ENCODE measurements at regions not wholly inside any gene's neighbourhood (a gene's known extent, or its start where the extent isn't known, plus 50 kb on each side); places are given as distances from the start of the nearest gene placed in this dataset.

DNA sequence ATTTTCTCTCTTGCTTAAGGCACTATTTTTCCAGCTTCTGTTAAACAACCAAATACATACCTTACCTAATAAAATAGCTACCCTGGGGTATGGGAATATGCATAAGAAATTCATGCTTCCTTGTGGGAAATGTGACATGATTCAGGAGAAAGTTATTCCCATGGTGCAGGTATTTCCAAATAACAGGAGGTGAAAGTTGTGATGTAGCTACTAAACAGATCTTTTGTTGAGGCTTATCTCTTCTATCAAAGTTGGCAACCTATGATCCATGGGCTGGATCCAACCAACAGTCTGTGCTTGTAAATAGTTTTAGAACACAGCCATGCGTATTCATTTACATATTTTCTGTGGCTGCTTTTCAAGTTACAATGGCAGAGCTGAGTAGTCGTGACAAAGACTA lies 177.8 kb upstream of the NBEA start:
- TF ChIP-seq, protein P1, sequence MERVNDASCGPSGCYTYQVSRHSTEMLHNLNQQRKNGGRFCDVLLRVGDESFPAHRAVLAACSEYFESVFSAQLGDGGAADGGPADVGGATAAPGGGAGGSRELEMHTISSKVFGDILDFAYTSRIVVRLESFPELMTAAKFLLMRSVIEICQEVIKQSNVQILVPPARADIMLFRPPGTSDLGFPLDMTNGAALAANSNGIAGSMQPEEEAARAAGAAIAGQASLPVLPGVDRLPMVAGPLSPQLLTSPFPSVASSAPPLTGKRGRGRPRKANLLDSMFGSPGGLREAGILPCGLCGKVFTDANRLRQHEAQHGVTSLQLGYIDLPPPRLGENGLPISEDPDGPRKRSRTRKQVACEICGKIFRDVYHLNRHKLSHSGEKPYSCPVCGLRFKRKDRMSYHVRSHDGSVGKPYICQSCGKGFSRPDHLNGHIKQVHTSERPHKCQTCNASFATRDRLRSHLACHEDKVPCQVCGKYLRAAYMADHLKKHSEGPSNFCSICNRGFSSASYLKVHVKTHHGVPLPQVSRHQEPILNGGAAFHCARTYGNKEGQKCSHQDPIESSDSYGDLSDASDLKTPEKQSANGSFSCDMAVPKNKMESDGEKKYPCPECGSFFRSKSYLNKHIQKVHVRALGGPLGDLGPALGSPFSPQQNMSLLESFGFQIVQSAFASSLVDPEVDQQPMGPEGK (CRISPR knock-in tag; IDR thresholded peaks at IDR 0.05; ENCODE audit: borderline replicate concordance): no peak
- TF ChIP-seq, protein P2, sequence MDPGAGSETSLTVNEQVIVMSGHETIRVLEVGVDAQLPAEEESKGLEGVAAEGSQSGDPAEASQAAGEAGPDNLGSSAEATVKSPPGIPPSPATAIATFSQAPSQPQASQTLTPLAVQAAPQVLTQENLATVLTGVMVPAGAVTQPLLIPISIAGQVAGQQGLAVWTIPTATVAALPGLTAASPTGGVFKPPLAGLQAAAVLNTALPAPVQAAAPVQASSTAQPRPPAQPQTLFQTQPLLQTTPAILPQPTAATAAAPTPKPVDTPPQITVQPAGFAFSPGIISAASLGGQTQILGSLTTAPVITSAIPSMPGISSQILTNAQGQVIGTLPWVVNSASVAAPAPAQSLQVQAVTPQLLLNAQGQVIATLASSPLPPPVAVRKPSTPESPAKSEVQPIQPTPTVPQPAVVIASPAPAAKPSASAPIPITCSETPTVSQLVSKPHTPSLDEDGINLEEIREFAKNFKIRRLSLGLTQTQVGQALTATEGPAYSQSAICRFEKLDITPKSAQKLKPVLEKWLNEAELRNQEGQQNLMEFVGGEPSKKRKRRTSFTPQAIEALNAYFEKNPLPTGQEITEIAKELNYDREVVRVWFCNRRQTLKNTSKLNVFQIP (CRISPR knock-in tag; IDR thresholded peaks at IDR 0.05; ENCODE audit: borderline replicate concordance, low read depth): no peak
- TF ChIP-seq, protein P3, sequence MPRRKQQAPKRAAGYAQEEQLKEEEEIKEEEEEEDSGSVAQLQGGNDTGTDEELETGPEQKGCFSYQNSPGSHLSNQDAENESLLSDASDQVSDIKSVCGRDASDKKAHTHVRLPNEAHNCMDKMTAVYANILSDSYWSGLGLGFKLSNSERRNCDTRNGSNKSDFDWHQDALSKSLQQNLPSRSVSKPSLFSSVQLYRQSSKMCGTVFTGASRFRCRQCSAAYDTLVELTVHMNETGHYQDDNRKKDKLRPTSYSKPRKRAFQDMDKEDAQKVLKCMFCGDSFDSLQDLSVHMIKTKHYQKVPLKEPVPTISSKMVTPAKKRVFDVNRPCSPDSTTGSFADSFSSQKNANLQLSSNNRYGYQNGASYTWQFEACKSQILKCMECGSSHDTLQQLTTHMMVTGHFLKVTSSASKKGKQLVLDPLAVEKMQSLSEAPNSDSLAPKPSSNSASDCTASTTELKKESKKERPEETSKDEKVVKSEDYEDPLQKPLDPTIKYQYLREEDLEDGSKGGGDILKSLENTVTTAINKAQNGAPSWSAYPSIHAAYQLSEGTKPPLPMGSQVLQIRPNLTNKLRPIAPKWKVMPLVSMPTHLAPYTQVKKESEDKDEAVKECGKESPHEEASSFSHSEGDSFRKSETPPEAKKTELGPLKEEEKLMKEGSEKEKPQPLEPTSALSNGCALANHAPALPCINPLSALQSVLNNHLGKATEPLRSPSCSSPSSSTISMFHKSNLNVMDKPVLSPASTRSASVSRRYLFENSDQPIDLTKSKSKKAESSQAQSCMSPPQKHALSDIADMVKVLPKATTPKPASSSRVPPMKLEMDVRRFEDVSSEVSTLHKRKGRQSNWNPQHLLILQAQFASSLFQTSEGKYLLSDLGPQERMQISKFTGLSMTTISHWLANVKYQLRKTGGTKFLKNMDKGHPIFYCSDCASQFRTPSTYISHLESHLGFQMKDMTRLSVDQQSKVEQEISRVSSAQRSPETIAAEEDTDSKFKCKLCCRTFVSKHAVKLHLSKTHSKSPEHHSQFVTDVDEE (CRISPR knock-in tag; IDR thresholded peaks at IDR 0.05): no peak
- TF ChIP-seq PPARA (CRISPR knock-in tag; IDR thresholded peaks at IDR 0.05; ENCODE audit: borderline replicate concordance) (no peak), GLIS3 (CRISPR knock-in tag; IDR thresholded peaks at IDR 0.05) (no peak), ARNTL (CRISPR knock-in tag; IDR thresholded peaks at IDR 0.05; ENCODE audit: borderline replicate concordance, low read depth) (no peak), OSR1 (CRISPR knock-in tag; IDR thresholded peaks at IDR 0.05) (no peak), ZNF8 (CRISPR knock-in tag; IDR thresholded peaks at IDR 0.05) (no peak), ZFP3 (CRISPR knock-in tag; IDR thresholded peaks at IDR 0.05) (no peak), ZNF565 (CRISPR knock-in tag; conservative IDR thresholded peaks at IDR 0.05; ENCODE audit: low read depth) (no peak)
- TF ChIP-seq, protein P4, sequence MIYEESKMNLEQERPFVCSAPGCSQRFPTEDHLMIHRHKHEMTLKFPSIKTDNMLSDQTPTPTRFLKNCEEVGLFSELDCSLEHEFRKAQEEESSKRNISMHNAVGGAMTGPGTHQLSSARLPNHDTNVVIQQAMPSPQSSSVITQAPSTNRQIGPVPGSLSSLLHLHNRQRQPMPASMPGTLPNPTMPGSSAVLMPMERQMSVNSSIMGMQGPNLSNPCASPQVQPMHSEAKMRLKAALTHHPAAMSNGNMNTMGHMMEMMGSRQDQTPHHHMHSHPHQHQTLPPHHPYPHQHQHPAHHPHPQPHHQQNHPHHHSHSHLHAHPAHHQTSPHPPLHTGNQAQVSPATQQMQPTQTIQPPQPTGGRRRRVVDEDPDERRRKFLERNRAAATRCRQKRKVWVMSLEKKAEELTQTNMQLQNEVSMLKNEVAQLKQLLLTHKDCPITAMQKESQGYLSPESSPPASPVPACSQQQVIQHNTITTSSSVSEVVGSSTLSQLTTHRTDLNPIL (CRISPR knock-in tag; IDR thresholded peaks at IDR 0.05; ENCODE audit: low read depth): no peak
- TF ChIP-seq, protein P5, sequence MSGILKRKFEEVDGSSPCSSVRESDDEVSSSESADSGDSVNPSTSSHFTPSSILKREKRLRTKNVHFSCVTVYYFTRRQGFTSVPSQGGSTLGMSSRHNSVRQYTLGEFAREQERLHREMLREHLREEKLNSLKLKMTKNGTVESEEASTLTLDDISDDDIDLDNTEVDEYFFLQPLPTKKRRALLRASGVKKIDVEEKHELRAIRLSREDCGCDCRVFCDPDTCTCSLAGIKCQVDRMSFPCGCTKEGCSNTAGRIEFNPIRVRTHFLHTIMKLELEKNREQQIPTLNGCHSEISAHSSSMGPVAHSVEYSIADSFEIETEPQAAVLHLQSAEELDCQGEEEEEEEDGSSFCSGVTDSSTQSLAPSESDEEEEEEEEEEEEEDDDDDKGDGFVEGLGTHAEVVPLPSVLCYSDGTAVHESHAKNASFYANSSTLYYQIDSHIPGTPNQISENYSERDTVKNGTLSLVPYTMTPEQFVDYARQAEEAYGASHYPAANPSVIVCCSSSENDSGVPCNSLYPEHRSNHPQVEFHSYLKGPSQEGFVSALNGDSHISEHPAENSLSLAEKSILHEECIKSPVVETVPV (CRISPR knock-in tag; IDR thresholded peaks at IDR 0.05): no peak

Data from SK-N-SH treated with all-trans-retinoic acid at 6 μM for 48 hours (cell line).